ENCODE measurements at regions not wholly inside any gene's neighbourhood (a gene's known extent, or its start where the extent isn't known, plus 50 kb on each side); places are given as distances from the start of the nearest gene placed in this dataset.
A peak's percentile ranks its signal among the peaks of the same experiment; 100 is the strongest.

DNA sequence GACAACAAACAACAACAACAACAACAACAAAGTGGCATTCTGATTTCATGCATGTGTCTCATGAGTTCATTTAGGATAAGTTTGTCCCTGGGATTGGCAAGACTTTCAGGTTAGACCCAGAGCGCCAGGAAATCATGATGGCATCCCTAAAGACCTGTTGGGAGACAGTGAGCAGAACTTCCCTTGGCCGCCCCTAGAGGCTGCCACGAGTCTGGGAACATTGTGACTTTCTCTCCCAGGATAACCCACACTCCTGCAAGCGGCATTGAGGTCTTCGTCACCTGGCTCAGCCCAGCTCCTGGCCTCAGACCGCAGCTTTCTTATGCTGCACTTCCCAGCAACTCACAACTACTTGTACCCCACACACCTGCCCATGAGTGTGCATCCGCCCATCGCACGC is 80.5 kb upstream of the RNF32 start (continued):
- TF ChIP-seq, protein P1, sequence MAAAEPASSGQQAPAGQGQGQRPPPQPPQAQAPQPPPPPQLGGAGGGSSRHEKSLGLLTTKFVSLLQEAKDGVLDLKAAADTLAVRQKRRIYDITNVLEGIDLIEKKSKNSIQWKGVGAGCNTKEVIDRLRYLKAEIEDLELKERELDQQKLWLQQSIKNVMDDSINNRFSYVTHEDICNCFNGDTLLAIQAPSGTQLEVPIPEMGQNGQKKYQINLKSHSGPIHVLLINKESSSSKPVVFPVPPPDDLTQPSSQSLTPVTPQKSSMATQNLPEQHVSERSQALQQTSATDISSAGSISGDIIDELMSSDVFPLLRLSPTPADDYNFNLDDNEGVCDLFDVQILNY (CRISPR knock-in tag; conservative IDR thresholded peaks at IDR 0.05), result no peak
- TF ChIP-seq MYNN (CRISPR knock-in tag; IDR thresholded peaks at IDR 0.05; ENCODE audit: low read depth) (no peak), ZNF431 (CRISPR knock-in tag; IDR thresholded peaks at IDR 0.05; ENCODE audit: borderline replicate concordance, low read depth) (no peak), RAD21 (CRISPR knock-in tag; IDR thresholded peaks at IDR 0.05) (peak; percentile 35; the same call in 1 of the 2 replicates), NFYC (CRISPR knock-in tag; IDR thresholded peaks at IDR 0.05) (no peak), KAT7 (CRISPR knock-in tag; IDR thresholded peaks at IDR 0.05; ENCODE audit: borderline replicate concordance) (no peak), ZNF749 (CRISPR knock-in tag; IDR thresholded peaks at IDR 0.05; ENCODE audit: borderline replicate concordance) (no peak), STAG1 (CRISPR knock-in tag; IDR thresholded peaks at IDR 0.05) (peak; percentile 59), SNAPC2 (CRISPR knock-in tag; IDR thresholded peaks at IDR 0.05) (no peak), GABPB1 (CRISPR knock-in tag; IDR thresholded peaks at IDR 0.05) (no peak), SP2 (CRISPR knock-in tag; IDR thresholded peaks at IDR 0.05) (no peak), NBN (conservative IDR thresholded peaks at IDR 0.05) (no peak), ZNF143 (CRISPR knock-in tag; IDR thresholded peaks at IDR 0.05) (no peak), TEAD3 (CRISPR knock-in tag; optimal IDR thresholded peaks at IDR 0.05; ENCODE audit: borderline replicate concordance) (no peak), ZNF329 (CRISPR knock-in tag; IDR thresholded peaks at IDR 0.05; ENCODE audit: low read depth) (no peak), POGZ (CRISPR knock-in tag; IDR thresholded peaks at IDR 0.05) (no peak), ZNF501 (CRISPR knock-in tag; IDR thresholded peaks at IDR 0.05) (no peak), NFKBIZ (CRISPR knock-in tag; IDR thresholded peaks at IDR 0.05) (no peak), POLR2A (IDR thresholded peaks at IDR 0.05; ENCODE audit: insufficient read depth in 1 of 2, low read depth in 2 of 2, low read length in 2 of 2) (no peak), ELF1 (CRISPR knock-in tag; IDR thresholded peaks at IDR 0.05) (no peak), SOX5 (CRISPR knock-in tag; IDR thresholded peaks at IDR 0.05; ENCODE audit: borderline replicate concordance) (no peak), SPEN (CRISPR knock-in tag; IDR thresholded peaks at IDR 0.05; ENCODE audit: low read depth) (no peak), TSC22D2 (CRISPR knock-in tag; IDR thresholded peaks at IDR 0.05; ENCODE audit: borderline replicate concordance) (no peak), IRF2 (CRISPR knock-in tag; IDR thresholded peaks at IDR 0.05) (no peak), THAP11 (CRISPR knock-in tag; IDR thresholded peaks at IDR 0.05) (no peak), THYN1 (CRISPR knock-in tag; IDR thresholded peaks at IDR 0.05; ENCODE audit: borderline replicate concordance, low read depth) (no peak), ZSCAN21 (CRISPR knock-in tag; IDR thresholded peaks at IDR 0.05; ENCODE audit: borderline replicate concordance) (no peak), ZNF354B (CRISPR knock-in tag; IDR thresholded peaks at IDR 0.05) (no peak), KLF9 (CRISPR knock-in tag; IDR thresholded peaks at IDR 0.05; ENCODE audit: low read depth) (no peak), ZMAT3 (CRISPR knock-in tag; conservative IDR thresholded peaks at IDR 0.05) (no peak)
- TF ChIP-seq, protein P2, sequence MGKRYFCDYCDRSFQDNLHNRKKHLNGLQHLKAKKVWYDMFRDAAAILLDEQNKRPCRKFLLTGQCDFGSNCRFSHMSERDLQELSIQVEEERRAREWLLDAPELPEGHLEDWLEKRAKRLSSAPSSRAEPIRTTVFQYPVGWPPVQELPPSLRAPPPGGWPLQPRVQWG (CRISPR knock-in tag; IDR thresholded peaks at IDR 0.05; ENCODE audit: borderline replicate concordance, low read depth), result no peak
- TF ChIP-seq, protein P3, sequence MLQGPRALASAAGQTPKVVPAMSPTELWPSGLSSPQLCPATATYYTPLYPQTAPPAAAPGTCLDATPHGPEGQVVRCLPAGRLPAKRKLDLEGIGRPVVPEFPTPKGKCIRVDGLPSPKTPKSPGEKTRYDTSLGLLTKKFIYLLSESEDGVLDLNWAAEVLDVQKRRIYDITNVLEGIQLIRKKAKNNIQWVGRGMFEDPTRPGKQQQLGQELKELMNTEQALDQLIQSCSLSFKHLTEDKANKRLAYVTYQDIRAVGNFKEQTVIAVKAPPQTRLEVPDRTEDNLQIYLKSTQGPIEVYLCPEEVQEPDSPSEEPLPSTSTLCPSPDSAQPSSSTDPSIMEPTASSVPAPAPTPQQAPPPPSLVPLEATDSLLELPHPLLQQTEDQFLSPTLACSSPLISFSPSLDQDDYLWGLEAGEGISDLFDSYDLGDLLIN (CRISPR knock-in tag; IDR thresholded peaks at IDR 0.05; ENCODE audit: borderline replicate concordance), result no peak
- TF ChIP-seq, protein P4, sequence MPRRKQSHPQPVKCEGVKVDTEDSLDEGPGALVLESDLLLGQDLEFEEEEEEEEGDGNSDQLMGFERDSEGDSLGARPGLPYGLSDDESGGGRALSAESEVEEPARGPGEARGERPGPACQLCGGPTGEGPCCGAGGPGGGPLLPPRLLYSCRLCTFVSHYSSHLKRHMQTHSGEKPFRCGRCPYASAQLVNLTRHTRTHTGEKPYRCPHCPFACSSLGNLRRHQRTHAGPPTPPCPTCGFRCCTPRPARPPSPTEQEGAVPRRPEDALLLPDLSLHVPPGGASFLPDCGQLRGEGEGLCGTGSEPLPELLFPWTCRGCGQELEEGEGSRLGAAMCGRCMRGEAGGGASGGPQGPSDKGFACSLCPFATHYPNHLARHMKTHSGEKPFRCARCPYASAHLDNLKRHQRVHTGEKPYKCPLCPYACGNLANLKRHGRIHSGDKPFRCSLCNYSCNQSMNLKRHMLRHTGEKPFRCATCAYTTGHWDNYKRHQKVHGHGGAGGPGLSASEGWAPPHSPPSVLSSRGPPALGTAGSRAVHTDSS (CRISPR knock-in tag; conservative IDR thresholded peaks at IDR 0.05), result no peak

Data from HepG2 (cell line).